Activated CD4-positive, alpha-beta T cell treated with anti-CD3 and anti-CD28 coated beads for 1 hour (primary cell): ENCODE measurements at regions not wholly inside any gene's neighbourhood (a gene's known extent, or its start where the extent isn't known, plus 50 kb on each side); places are given as distances from the start of the nearest gene placed in this dataset.
"Not testable (repeated sequence)": the region's sequence is repeated elsewhere in the genome, so short reads cannot be mapped to it uniquely, and the experiment has no call there.

Source experiments
- DNase-seq: peaks from one replicate; pipeline ENCODE4 v3.0.0-alpha.2; 2020

GRCh38 chr2:240256704-240257637, 116.5 kb upstream of the OTOS start:
- no peak for DNase-seq

GRCh38 chr2:240257940-240258580, 117.6 kb upstream of the OTOS start:
- DNase-seq = no peak

GRCh38 chr2:240258685-240259084, 118.2 kb upstream of the OTOS start:
- no peak for DNase-seq

- no peak for DNase-seq
Observed at GRCh38 chr2:240259201-240259923, 118.9 kb upstream of the OTOS start.

- DNase-seq = no peak
Observed at GRCh38 chr2:240259924-240260529, 119.6 kb upstream of the OTOS start.

GRCh38 chr2:240260664-240261063, 120.2 kb upstream of the OTOS start:
- no peak for DNase-seq

- DNase-seq = not testable (repeated sequence)
Observed at GRCh38 chr2:240262578-240262977, 122.1 kb upstream of the OTOS start.

- DNase-seq = no peak
Observed at GRCh38 chr2:240269380-240269779, 128.9 kb upstream of the OTOS start.

- DNase-seq = no peak
Observed at GRCh38 chr2:240269886-240270285, 129.4 kb upstream of the OTOS start.

- no peak for DNase-seq
Observed at GRCh38 chr2:240271716-240272341, 131.4 kb upstream of the OTOS start.

GRCh38 chr2:240275386-240275785, 134.9 kb upstream of the OTOS start:
- DNase-seq = no peak

GRCh38 chr2:240277073-240277806, 136.8 kb upstream of the OTOS start:
- no peak for DNase-seq

GRCh38 chr2:240277807-240278522, 137.5 kb upstream of the OTOS start:
- no peak for DNase-seq

- no peak for DNase-seq
Observed at GRCh38 chr2:240278661-240279060, 138.2 kb upstream of the OTOS start.

GRCh38 chr2:240280621-240281020, 140.2 kb upstream of the OTOS start:
- no peak for DNase-seq

GRCh38 chr2:240284503-240285259, 144.2 kb upstream of the OTOS start:
- no peak for DNase-seq

- no peak for DNase-seq
Observed at GRCh38 chr2:240285725-240286124, 145.3 kb upstream of the OTOS start.

- no peak for DNase-seq
Observed at GRCh38 chr2:240286596-240286995, 146.1 kb upstream of the OTOS start.

GRCh38 chr2:240287011-240287410, 146.6 kb upstream of the OTOS start:
- DNase-seq = no peak

- DNase-seq = no peak
Observed at GRCh38 chr2:240287496-240288086, 147.1 kb upstream of the OTOS start.
